Heart left ventricle (tissue), 13 donors: ENCODE measurements at regions not wholly inside any gene's neighbourhood (a gene's known extent, or its start where the extent isn't known, plus 50 kb on each side); places are given as distances from the start of the nearest gene placed in this dataset.

ENCODE experiments used
- POLR2A ChIP-seq, 2 donors: fragments of 450-650 bp; IDR thresholded peaks; one replicate each; pipeline ENCODE4 v1.6.1; 2017; ENCODE audit warnings: antibody characterized with exemption in 2 of 2, mild to moderate bottlenecking in 2 of 2, moderate library complexity in 2 of 2
- TF ChIP-seq, protein P1 (sequence below), 12 donors: fragments of 200-600 bp; sonication (generic) in 4 of 12; IDR thresholded peaks; one replicate each; pipeline versions ENCODE4 v1.5.0 to v1.8.0; 2018 to 2022; ENCODE audit warnings: antibody characterized with exemption in 12 of 12, mild to moderate bottlenecking in 5 of 12
- donor health status: ischemic (EF 13 %, LVEDD 7.1; RV severe dilation, severe dysfunction).
- donor health status: DM: no; HTN: yes; CAD: no.
- donor health status: DM: no; HTN: no; CAD: no.
- donor health status: ischemic (EF 25% LVEDD 6.9; RV normal size, moderate dysfunction).
- donor health status: ischemic (EF 25% LVEDD 5.7; RV mildly dilated, moderate dysfunction).
- donor health status: ischemic (EF 35%, LVEDD 5.7; RV mildly dilated, moderate dysfunction).
- donor health status: nonischemic (EF 11% LVEDD 7.7; RV severe dilation, severe dysfunction).
- donor health status: DM: yes; HTN: yes; CAD: no.
- donor health status: PGD.
- donor health status: ischemic (EF 29% LVEDD 5.4; RV normal size, mild dysfunction).
- donor health status: nonischemic (EF 23%, LVEDD 6.1; RV moderate dilation, normal function).

- no peak for TF ChIP-seq POLR2A (IDR thresholded peaks at IDR 0.05)
- TF ChIP-seq, protein P1, sequence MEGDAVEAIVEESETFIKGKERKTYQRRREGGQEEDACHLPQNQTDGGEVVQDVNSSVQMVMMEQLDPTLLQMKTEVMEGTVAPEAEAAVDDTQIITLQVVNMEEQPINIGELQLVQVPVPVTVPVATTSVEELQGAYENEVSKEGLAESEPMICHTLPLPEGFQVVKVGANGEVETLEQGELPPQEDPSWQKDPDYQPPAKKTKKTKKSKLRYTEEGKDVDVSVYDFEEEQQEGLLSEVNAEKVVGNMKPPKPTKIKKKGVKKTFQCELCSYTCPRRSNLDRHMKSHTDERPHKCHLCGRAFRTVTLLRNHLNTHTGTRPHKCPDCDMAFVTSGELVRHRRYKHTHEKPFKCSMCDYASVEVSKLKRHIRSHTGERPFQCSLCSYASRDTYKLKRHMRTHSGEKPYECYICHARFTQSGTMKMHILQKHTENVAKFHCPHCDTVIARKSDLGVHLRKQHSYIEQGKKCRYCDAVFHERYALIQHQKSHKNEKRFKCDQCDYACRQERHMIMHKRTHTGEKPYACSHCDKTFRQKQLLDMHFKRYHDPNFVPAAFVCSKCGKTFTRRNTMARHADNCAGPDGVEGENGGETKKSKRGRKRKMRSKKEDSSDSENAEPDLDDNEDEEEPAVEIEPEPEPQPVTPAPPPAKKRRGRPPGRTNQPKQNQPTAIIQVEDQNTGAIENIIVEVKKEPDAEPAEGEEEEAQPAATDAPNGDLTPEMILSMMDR (IDR thresholded peaks at IDR 0.05): no peak
Measured at GRCh38 chr12:123098780-123099179, 52.1 kb downstream of the PITPNM2 start.
